22Rv1 (cell line): ENCODE measurements at regions not wholly inside any gene's neighbourhood (a gene's known extent, or its start where the extent isn't known, plus 50 kb on each side); places are given as distances from the start of the nearest gene placed in this dataset.

Experiments
- ZFX ChIP-seq: fragments of 450-650 bp; IDR thresholded peaks from 2 replicates; pipeline ENCODE4 v1.6.1; 2017; ENCODE audit warnings: antibody characterized with exemption, borderline replicate concordance
- TF ChIP-seq, protein P1 (sequence below): fragments of 450-650 bp; IDR thresholded peaks from 2 replicates; pipeline ENCODE4 v1.5.1; 2017; ENCODE audit warnings: mild to moderate bottlenecking

DNA sequence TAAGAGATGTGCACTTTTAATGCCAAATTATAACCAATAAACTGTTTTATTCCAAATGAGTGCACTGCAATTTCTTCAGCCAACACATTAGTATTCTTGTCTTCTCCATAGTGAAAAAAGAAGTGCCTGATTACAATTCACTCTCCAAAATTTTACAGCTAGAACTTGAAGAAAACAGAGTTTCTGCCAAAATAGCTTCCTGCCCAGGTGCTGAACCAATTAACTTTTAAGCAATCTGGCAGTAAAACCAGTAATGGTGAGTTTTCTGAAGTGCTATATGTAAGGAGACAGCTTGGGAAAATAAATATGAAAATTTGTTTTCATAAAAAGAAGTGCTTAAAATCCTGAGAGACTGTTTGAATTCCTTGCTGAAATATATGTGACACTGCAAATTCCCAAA lies 266.0 kb upstream of the NT5E start:
- TF ChIP-seq, protein P1, sequence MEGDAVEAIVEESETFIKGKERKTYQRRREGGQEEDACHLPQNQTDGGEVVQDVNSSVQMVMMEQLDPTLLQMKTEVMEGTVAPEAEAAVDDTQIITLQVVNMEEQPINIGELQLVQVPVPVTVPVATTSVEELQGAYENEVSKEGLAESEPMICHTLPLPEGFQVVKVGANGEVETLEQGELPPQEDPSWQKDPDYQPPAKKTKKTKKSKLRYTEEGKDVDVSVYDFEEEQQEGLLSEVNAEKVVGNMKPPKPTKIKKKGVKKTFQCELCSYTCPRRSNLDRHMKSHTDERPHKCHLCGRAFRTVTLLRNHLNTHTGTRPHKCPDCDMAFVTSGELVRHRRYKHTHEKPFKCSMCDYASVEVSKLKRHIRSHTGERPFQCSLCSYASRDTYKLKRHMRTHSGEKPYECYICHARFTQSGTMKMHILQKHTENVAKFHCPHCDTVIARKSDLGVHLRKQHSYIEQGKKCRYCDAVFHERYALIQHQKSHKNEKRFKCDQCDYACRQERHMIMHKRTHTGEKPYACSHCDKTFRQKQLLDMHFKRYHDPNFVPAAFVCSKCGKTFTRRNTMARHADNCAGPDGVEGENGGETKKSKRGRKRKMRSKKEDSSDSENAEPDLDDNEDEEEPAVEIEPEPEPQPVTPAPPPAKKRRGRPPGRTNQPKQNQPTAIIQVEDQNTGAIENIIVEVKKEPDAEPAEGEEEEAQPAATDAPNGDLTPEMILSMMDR, result no peak
- no peak for TF ChIP-seq ZFX
